SK-N-MC (cell line): ENCODE measurements at regions not wholly inside any gene's neighbourhood (a gene's known extent, or its start where the extent isn't known, plus 50 kb on each side); places are given as distances from the start of the nearest gene placed in this dataset.

ENCODE experiments used
- EZH2 ChIP-seq: fragments of 200-600 bp; sonication (generic); IDR thresholded peaks from one replicate; pipeline ENCODE4 v1.6.1; 2017; ENCODE audit warnings: antibody characterized with exemption
- POLR2AphosphoS5 ChIP-seq: IDR thresholded peaks from 2 replicates; pipeline ENCODE4 v1.6.1; 2012; ENCODE audit warnings: mild to moderate bottlenecking, low read depth, low read length, borderline replicate concordance

DNA sequence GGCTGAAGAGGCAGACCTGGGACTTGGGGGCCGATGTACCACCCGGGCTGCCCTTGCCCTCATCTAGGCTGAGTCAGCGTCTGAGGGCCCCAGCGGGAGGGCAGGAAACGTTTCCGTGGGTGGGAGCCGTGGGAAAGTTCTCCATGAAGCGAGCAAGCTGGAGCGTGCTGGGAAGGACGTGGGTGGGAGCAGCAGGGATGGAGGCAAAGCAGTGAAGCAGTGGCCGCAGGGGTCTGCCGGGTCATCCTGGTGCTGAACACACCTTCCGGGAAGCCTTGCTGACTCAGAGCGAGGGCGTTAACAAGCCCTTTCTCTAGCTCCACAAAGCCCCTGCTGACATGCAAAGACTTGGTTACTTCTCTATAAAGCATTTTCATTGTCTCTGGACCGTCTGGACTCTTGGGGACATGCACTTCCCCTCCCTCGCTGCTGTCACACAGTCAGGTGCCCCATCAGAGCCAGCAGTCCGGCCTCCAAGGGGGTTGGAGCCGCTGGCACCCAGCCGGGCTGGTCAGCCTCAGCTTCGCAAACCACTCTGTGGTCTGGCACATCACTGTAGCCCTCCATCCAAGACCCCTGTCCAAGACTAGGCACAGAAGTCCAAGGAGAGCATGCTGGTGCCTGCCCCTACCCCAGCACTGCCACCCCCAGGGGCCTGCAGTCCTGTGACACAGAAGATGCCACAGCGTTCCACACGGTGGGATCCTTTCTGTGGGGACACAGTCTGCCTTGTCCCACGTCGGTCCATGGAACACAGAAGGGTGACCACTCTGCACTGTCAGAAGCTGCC lies 115.1 kb upstream of the GPC1 start:
- TF ChIP-seq POLR2AphosphoS5 (no peak), EZH2 (no peak)
